ENCODE measurements at regions not wholly inside any gene's neighbourhood (a gene's known extent, or its start where the extent isn't known, plus 50 kb on each side); places are given as distances from the start of the nearest gene placed in this dataset.

DNA sequence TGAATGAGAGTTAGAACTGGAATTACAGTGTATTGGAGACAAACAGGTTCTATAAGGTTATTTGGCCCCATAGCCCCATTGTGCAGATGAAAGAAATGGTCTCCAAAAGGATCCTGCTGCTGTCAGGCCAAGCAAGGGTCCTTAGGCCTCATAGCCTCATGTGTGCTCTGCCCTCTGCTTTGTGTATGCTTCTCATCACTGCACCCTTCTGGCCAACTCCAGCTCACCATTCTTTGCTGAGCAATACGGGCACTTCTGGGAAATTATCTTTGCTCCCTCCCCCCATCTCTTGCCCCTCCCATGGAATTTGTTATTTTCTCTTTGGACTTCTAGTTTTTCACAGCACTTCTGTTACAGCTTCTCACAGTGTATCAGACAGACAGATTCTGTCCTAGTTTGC is 298.8 kb downstream of the FOXA2 start:
- TF ChIP-seq, protein P1, sequence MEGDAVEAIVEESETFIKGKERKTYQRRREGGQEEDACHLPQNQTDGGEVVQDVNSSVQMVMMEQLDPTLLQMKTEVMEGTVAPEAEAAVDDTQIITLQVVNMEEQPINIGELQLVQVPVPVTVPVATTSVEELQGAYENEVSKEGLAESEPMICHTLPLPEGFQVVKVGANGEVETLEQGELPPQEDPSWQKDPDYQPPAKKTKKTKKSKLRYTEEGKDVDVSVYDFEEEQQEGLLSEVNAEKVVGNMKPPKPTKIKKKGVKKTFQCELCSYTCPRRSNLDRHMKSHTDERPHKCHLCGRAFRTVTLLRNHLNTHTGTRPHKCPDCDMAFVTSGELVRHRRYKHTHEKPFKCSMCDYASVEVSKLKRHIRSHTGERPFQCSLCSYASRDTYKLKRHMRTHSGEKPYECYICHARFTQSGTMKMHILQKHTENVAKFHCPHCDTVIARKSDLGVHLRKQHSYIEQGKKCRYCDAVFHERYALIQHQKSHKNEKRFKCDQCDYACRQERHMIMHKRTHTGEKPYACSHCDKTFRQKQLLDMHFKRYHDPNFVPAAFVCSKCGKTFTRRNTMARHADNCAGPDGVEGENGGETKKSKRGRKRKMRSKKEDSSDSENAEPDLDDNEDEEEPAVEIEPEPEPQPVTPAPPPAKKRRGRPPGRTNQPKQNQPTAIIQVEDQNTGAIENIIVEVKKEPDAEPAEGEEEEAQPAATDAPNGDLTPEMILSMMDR (IDR thresholded peaks at IDR 0.05): no peak
- no peak for TF ChIP-seq POLR2A (IDR thresholded peaks at IDR 0.05)
